OCI-LY1 (cell line): ENCODE measurements at regions not wholly inside any gene's neighbourhood (a gene's known extent, or its start where the extent isn't known, plus 50 kb on each side); places are given as distances from the start of the nearest gene placed in this dataset.

ENCODE experiments used
- H2AFZ ChIP-seq: fragments of 200-600 bp; sonication (generic), shearing (Covaris generic); 2 replicates; pipeline ENCODE4 v1.6.0; 2014; ENCODE audit warnings: antibody characterized with exemption, mild to moderate bottlenecking, low read length
- H3F3A ChIP-seq: fragments of 200-600 bp; sonication (generic), shearing (Covaris generic); 2 replicates; pipeline ENCODE4 v1.6.0; 2014; ENCODE audit warnings: mild to moderate bottlenecking, antibody characterized with exemption, low read length, moderate library complexity; ENCODE audit not compliant: insufficient read depth
- H3K27ac ChIP-seq: fragments of 200-600 bp; sonication (generic); 2 replicates; pipeline ENCODE4 v1.5.1; 2014; ENCODE audit warnings: low read length, mixed run types, mild to moderate bottlenecking, low read depth; ENCODE audit not compliant: poor library complexity, severe bottlenecking
- H3K27me3 ChIP-seq: fragments of 200-600 bp; sonication (generic); 2 replicates; pipeline ENCODE4 v1.6.0; 2014; ENCODE audit warnings: antibody characterized with exemption, mild to moderate bottlenecking, low read length, moderate library complexity; ENCODE audit not compliant: insufficient read depth
- H3K36me3 ChIP-seq: fragments of 200-600 bp; sonication (generic); 2 replicates; pipeline ENCODE4 v1.6.1; 2014; ENCODE audit warnings: mild to moderate bottlenecking, antibody characterized with exemption, low read length, moderate library complexity, mixed read lengths; ENCODE audit not compliant: insufficient read depth
- H3K4me1 ChIP-seq: fragments of 200-600 bp; sonication (generic); 2 replicates; pipeline ENCODE4 v1.5.1; 2014; ENCODE audit warnings: mild to moderate bottlenecking, low read length, moderate library complexity; ENCODE audit not compliant: insufficient read depth, severe bottlenecking
- H3K4me2 ChIP-seq: fragments of 200-600 bp; sonication (generic), shearing (Covaris generic); 2 replicates; pipeline ENCODE4 v1.6.1; 2014; ENCODE audit warnings: low read length
- H3K4me3 ChIP-seq: fragments of 200-600 bp; sonication (generic); 2 replicates; pipeline ENCODE4 v1.5.1; 2014; ENCODE audit warnings: low read length, low read depth, mild to moderate bottlenecking, mixed read lengths; ENCODE audit not compliant: poor library complexity, severe bottlenecking
- H3K79me2 ChIP-seq: fragments of 200-600 bp; shearing (Covaris generic); 2 replicates; pipeline ENCODE4 v1.6.1; 2016; ENCODE audit warnings: mixed run types, low read length, mixed read lengths; ENCODE audit not compliant: insufficient read depth
- H3K9ac ChIP-seq: fragments of 200-600 bp; sonication (generic), shearing (Covaris generic); 2 replicates; pipeline ENCODE4 v1.6.1; 2014; ENCODE audit warnings: mild to moderate bottlenecking, low read length, mixed read lengths
- H3K9me2 ChIP-seq: fragments of 200-600 bp; sonication (generic), shearing (Covaris generic); 2 replicates; pipeline ENCODE4 v1.6.1; 2014; ENCODE audit warnings: low read depth, mild to moderate bottlenecking, low read length, mixed read lengths
- H3K9me3 ChIP-seq: fragments of 200-600 bp; shearing (Covaris generic); 2 replicates; pipeline ENCODE4 v1.6.1; 2014; ENCODE audit warnings: low read length, mixed read lengths
- H4K20me1 ChIP-seq: fragments of 200-600 bp; sonication (generic), shearing (Covaris generic); 2 replicates; pipeline ENCODE4 v1.6.0; 2016; ENCODE audit warnings: mild to moderate bottlenecking, low read length; ENCODE audit not compliant: insufficient read depth
- CTCF ChIP-seq: fragments of 200-600 bp; sonication (generic), shearing (Covaris generic); IDR thresholded peaks from 2 replicates; pipeline ENCODE4 v1.5.1; 2017; ENCODE audit warnings: mild to moderate bottlenecking, antibody characterized with exemption, low read length, moderate library complexity, mixed read lengths
- EZH2 ChIP-seq: fragments of 200-600 bp; sonication (generic), shearing (Covaris generic); IDR thresholded peaks from 2 replicates; pipeline ENCODE4 v1.8.0; 2017; ENCODE audit warnings: borderline replicate concordance, mixed run types, mild to moderate bottlenecking, antibody characterized with exemption, low read length, moderate library complexity, mixed read lengths

GRCh38 chr16:8458481-8459046 is 131.7 kb downstream of the TMEM114 start:
- Histone ChIP-seq H3K36me3 (no peaks in the 10 kb centered on the region), H3K4me1 (no peaks in the 10 kb centered on the region)
- no peak for TF ChIP-seq CTCF
- TF ChIP-seq EZH2 = no peak

GRCh38 chr16:8453359-8453758 is 137.0 kb downstream of the TMEM114 start:
- Histone ChIP-seq H3K9me3 (no peaks in the 10 kb centered on the region), H4K20me1 (no peaks in the 10 kb centered on the region), H3K4me1 (no peaks in the 10 kb centered on the region), H3K9me2 (no peaks in the 10 kb centered on the region), H3F3A (no peaks in the 10 kb centered on the region), H2AFZ (no peak overlapping the region), H3K4me3 (no peak overlapping the region), H3K36me3 (no peaks in the 10 kb centered on the region), H3K9ac (no peak overlapping the region), H3K79me2 (no peaks in the 10 kb centered on the region), H3K4me2 (no peak overlapping the region), H3K27me3 (no peaks in the 10 kb centered on the region), H3K27ac (no peak overlapping the region)
- no peak for TF ChIP-seq EZH2
- TF ChIP-seq CTCF = no peak

More at GRCh38 chr16:8458481-8459046, 131.7 kb downstream of the TMEM114 start:
- no peak overlapping the region for H3K4me2 ChIP-seq
- no peak overlapping the region for H3K9ac ChIP-seq
- no peaks in the 10 kb centered on the region for H3K79me2 ChIP-seq
- H3K27ac ChIP-seq = no peak overlapping the region
- no peaks in the 10 kb centered on the region for H3K9me2 ChIP-seq
- H3K27me3 ChIP-seq = no peaks in the 10 kb centered on the region
- H3K9me3 ChIP-seq = no peaks in the 10 kb centered on the region
- no peak overlapping the region for H2AFZ ChIP-seq
- H3F3A ChIP-seq = no peaks in the 10 kb centered on the region
- H4K20me1 ChIP-seq = no peaks in the 10 kb centered on the region
- no peak overlapping the region for H3K4me3 ChIP-seq

GRCh38 chr16:8452941-8453340 is 137.4 kb downstream of the TMEM114 start:
- no peak overlapping the region for H3K4me3 ChIP-seq
- no peak for TF ChIP-seq CTCF
- TF ChIP-seq EZH2 = no peak
- no peak overlapping the region for H3K27ac ChIP-seq
- H3K9me3 ChIP-seq = no peaks in the 10 kb centered on the region
- H3F3A ChIP-seq = no peaks in the 10 kb centered on the region
- no peaks in the 10 kb centered on the region for H3K36me3 ChIP-seq
- H4K20me1 ChIP-seq = no peaks in the 10 kb centered on the region
- no peaks in the 10 kb centered on the region for H3K79me2 ChIP-seq
- H3K4me1 ChIP-seq = no peaks in the 10 kb centered on the region
- no peak overlapping the region for H3K9ac ChIP-seq
- no peak overlapping the region for H2AFZ ChIP-seq
- H3K27me3 ChIP-seq = no peaks in the 10 kb centered on the region
- H3K9me2 ChIP-seq = no peaks in the 10 kb centered on the region
- H3K4me2 ChIP-seq = no peak overlapping the region
